WTC11 (cell line): ENCODE measurements at regions not wholly inside any gene's neighbourhood (a gene's known extent, or its start where the extent isn't known, plus 50 kb on each side); places are given as distances from the start of the nearest gene placed in this dataset.
A peak's percentile ranks its signal among the peaks of the same experiment; 100 is the strongest.

Experiments used
- ATAC-seq: fragments of 200-7000 bp; cut with Tn5 transposase; 2 replicates; pipeline ENCODE4 v1.10.0; 2021; ENCODE audit warnings: mild to moderate bottlenecking, moderate library complexity
- CTCF ChIA-PET: fragments of 300-600 bp; sonication (Branson Sonifier 250); formaldehyde crosslinking; loops from one replicate; lab custom pipeline; 2021; ENCODE audit warnings: antibody characterized with exemption; lab: Charles Lee
- POLR2A ChIA-PET: fragments of 350-600 bp; sonication (Branson Sonifier 250); formaldehyde crosslinking; loops from one replicate; lab custom pipeline; 2021; ENCODE audit warnings: antibody characterized with exemption; lab: Charles Lee
- DNase-seq: peaks from one replicate; pipeline ENCODE4 v3.0.0; 2021; ENCODE audit warnings: low spot score
- H3K27ac Mint-ChIP-seq: 2 replicates; pipeline ENCODE4 v1.8.0; 2021; ENCODE audit warnings: mixed read lengths
- H3K27me3 Mint-ChIP-seq: 2 replicates; pipeline ENCODE4 v1.8.0; 2021; ENCODE audit warnings: low read depth, mild to moderate bottlenecking, moderate library complexity, mixed read lengths
- H3K36me3 Mint-ChIP-seq: 2 replicates; pipeline ENCODE4 v1.8.0; 2021; ENCODE audit warnings: mixed read lengths
- H3K4me1 Mint-ChIP-seq: 2 replicates; pipeline ENCODE4 v1.8.0; 2022; ENCODE audit warnings: mixed read lengths
- H3K4me3 Mint-ChIP-seq: 2 replicates; pipeline ENCODE4 v1.8.0; 2021; ENCODE audit warnings: mild to moderate bottlenecking, moderate library complexity, mixed read lengths
- H3K9me3 Mint-ChIP-seq: 2 replicates; pipeline ENCODE4 v1.8.0; 2021; ENCODE audit warnings: mixed read lengths
- CBFB ChIP-seq: sonication (generic); formaldehyde crosslinking; IDR thresholded peaks from 2 replicates; pipeline ENCODE4 v1.8.1; 2022; ENCODE audit warnings: mild to moderate bottlenecking, low read depth, missing genetic modification reagents
- EMX1 ChIP-seq: fragments of 250-450 bp; sonication (Bioruptor Pico); IDR thresholded peaks from 2 replicates; pipeline ENCODE4 v1.8.0; 2021; ENCODE audit warnings: mild to moderate bottlenecking
- FOXJ3 ChIP-seq: sonication (generic); formaldehyde crosslinking; IDR thresholded peaks from 2 replicates; pipeline ENCODE4 v1.9.0; 2021; ENCODE audit warnings: missing genetic modification reagents, mild to moderate bottlenecking, borderline replicate concordance
- FOXP1 ChIP-seq: sonication (generic); formaldehyde crosslinking; IDR thresholded peaks from 2 replicates; pipeline ENCODE4 v1.8.0; 2022; ENCODE audit warnings: missing genetic modification reagents, mild to moderate bottlenecking, moderate library complexity, borderline replicate concordance
- GABPB1 ChIP-seq: sonication (generic); formaldehyde crosslinking; IDR thresholded peaks from 2 replicates; pipeline ENCODE4 v1.8.1; 2023; ENCODE audit warnings: mild to moderate bottlenecking, missing genetic modification reagents
- GRHL2 ChIP-seq: fragments of 250-450 bp; sonication (Bioruptor Pico); IDR thresholded peaks from 2 replicates; pipeline ENCODE4 v1.8.0; 2022; ENCODE audit warnings: mild to moderate bottlenecking, moderate library complexity; ENCODE audit not compliant: insufficient replicate concordance, severe bottlenecking
- IRF2 ChIP-seq: sonication (generic); formaldehyde crosslinking; IDR thresholded peaks from 2 replicates; pipeline ENCODE4 v1.8.0; 2022; ENCODE audit warnings: low read depth, missing genetic modification reagents, borderline replicate concordance
- KAT7 ChIP-seq: sonication (generic); formaldehyde crosslinking; IDR thresholded peaks from 2 replicates; pipeline ENCODE4 v1.8.1; 2023; ENCODE audit warnings: missing genetic modification reagents, mild to moderate bottlenecking, borderline replicate concordance
- MXD4 ChIP-seq: fragments of 250-450 bp; sonication (Bioruptor Pico); IDR thresholded peaks from 2 replicates; pipeline ENCODE4 v1.8.0; 2021; ENCODE audit warnings: mild to moderate bottlenecking, moderate library complexity, borderline replicate concordance
- NR3C1 ChIP-seq: sonication (generic); formaldehyde crosslinking; conservative IDR thresholded peaks from 2 replicates; pipeline ENCODE4 v1.8.1; 2023; ENCODE audit warnings: low read depth, mild to moderate bottlenecking, missing genetic modification reagents
- RORB ChIP-seq: fragments of 250-450 bp; sonication (Bioruptor Pico); IDR thresholded peaks from 2 replicates; pipeline ENCODE4 v1.9.0; 2021; ENCODE audit warnings: mild to moderate bottlenecking
- SOX15 ChIP-seq: fragments of 250-450 bp; sonication (Bioruptor Pico); IDR thresholded peaks from 2 replicates; pipeline ENCODE4 v1.9.0; 2021; ENCODE audit warnings: mild to moderate bottlenecking
- SP1 ChIP-seq: sonication (generic); formaldehyde crosslinking; conservative IDR thresholded peaks from 2 replicates; pipeline ENCODE4 v1.8.1; 2022; ENCODE audit warnings: missing genetic modification reagents
- ZNF121 ChIP-seq: sonication (generic); formaldehyde crosslinking; IDR thresholded peaks from 2 replicates; pipeline ENCODE4 v1.8.0; 2023; ENCODE audit warnings: missing genetic modification reagents
- ZNF671 ChIP-seq: fragments of 250-450 bp; sonication (Bioruptor Pico); IDR thresholded peaks from 2 replicates; pipeline ENCODE4 v1.8.0; 2021; ENCODE audit warnings: mild to moderate bottlenecking
- TF ChIP-seq, protein P1 (sequence below): sonication (generic); formaldehyde crosslinking; IDR thresholded peaks from 2 replicates; pipeline ENCODE4 v1.8.1; 2022; ENCODE audit warnings: low read depth, missing genetic modification reagents, borderline replicate concordance
- TF ChIP-seq, protein P2 (sequence below): sonication (generic); formaldehyde crosslinking; IDR thresholded peaks from 2 replicates; pipeline ENCODE4 v1.8.0; 2022; ENCODE audit warnings: mild to moderate bottlenecking, missing genetic modification reagents
- TF ChIP-seq, protein P3 (sequence below): fragments of 250-450 bp; sonication (Bioruptor Pico); IDR thresholded peaks from 2 replicates; pipeline ENCODE4 v1.9.0; 2021; ENCODE audit warnings: mild to moderate bottlenecking, borderline replicate concordance
- TF ChIP-seq, protein P4 (sequence below): fragments of 250-450 bp; sonication (Bioruptor Pico); IDR thresholded peaks from 2 replicates; pipeline ENCODE4 v2.1.2; 2022; ENCODE audit warnings: mild to moderate bottlenecking, moderate library complexity
- TF ChIP-seq, protein P5 (sequence below): sonication (generic); formaldehyde crosslinking; IDR thresholded peaks from 2 replicates; pipeline ENCODE4 v1.8.1; 2023; ENCODE audit warnings: mild to moderate bottlenecking, missing genetic modification reagents
- TF ChIP-seq, protein P6 (sequence below): sonication (generic); formaldehyde crosslinking; IDR thresholded peaks from 2 replicates; pipeline ENCODE4 v1.8.0; 2022; ENCODE audit warnings: mild to moderate bottlenecking, missing genetic modification reagents
- TF ChIP-seq, protein P7 (sequence below): sonication (generic); formaldehyde crosslinking; IDR thresholded peaks from 2 replicates; pipeline ENCODE4 v1.8.0; 2022; ENCODE audit warnings: mild to moderate bottlenecking, missing genetic modification reagents

DNA sequence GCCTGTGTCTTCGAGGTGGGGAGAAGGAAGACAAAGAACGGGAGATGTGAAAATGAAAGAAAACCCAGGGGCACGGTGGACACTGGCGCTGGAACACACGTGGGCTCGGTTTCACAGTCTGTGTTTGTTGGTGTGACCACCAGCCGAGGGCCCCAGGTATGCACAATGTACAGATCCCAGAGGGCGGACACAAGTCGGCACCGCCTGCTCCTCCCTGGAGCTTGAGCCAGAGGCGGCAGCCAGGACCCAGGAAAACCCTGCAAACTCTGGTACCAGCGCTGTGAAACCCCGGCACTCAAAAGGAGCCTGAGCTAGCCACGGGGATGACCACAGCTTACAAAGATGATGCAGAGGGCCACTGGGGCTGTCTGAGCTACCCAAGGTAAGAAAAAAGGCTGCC lies 105.0 kb downstream of the SHANK2 start (continued):
- TF ChIP-seq, protein P1, sequence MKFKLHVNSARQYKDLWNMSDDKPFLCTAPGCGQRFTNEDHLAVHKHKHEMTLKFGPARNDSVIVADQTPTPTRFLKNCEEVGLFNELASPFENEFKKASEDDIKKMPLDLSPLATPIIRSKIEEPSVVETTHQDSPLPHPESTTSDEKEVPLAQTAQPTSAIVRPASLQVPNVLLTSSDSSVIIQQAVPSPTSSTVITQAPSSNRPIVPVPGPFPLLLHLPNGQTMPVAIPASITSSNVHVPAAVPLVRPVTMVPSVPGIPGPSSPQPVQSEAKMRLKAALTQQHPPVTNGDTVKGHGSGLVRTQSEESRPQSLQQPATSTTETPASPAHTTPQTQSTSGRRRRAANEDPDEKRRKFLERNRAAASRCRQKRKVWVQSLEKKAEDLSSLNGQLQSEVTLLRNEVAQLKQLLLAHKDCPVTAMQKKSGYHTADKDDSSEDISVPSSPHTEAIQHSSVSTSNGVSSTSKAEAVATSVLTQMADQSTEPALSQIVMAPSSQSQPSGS (CRISPR knock-in tag) = no peak

DNA sequence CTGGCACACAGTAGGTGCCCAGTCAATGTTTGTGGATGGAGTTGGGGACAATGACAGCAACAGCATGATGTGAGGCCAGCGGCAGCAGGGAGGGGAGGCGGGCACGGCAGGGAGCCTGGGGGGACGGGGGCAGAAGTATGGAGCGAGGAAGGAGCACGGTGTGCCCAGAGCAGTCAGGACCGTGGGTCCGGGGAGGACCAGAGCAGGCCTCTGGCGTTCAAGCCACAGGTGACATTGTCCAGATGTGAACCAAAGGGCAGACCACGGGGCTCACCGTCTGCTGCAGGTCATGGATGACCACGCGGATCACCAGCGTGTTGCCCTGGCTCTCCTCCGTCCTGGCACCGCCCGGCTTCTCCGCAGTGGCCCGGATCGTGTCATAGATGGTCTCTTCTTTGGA lies 105.5 kb downstream of the SHANK2 start:
- ChIA-PET CTCF (no interaction called here), POLR2A (no interaction called here)
- Mint-ChIP-seq H3K9me3 (no peaks in the 10 kb centered on the region), H3K27me3 (no peaks in the 10 kb centered on the region), H3K4me1 (peaks cover 28% of the 10 kb centered on the region), H3K27ac (peak overlapping the region; percentile 66), H3K4me3 (no peak overlapping the region), H3K36me3 (peaks cover 9% of the 10 kb centered on the region; the same call in 1 of the 2 replicates)
- ATAC-seq (no peak), DNase-seq (no peak)
- TF ChIP-seq, protein P2, sequence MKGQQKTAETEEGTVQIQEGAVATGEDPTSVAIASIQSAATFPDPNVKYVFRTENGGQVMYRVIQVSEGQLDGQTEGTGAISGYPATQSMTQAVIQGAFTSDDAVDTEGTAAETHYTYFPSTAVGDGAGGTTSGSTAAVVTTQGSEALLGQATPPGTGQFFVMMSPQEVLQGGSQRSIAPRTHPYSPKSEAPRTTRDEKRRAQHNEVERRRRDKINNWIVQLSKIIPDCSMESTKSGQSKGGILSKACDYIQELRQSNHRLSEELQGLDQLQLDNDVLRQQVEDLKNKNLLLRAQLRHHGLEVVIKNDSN (CRISPR knock-in tag) = no peak
- TF ChIP-seq CBFB = no peak
- TF ChIP-seq, protein P3, sequence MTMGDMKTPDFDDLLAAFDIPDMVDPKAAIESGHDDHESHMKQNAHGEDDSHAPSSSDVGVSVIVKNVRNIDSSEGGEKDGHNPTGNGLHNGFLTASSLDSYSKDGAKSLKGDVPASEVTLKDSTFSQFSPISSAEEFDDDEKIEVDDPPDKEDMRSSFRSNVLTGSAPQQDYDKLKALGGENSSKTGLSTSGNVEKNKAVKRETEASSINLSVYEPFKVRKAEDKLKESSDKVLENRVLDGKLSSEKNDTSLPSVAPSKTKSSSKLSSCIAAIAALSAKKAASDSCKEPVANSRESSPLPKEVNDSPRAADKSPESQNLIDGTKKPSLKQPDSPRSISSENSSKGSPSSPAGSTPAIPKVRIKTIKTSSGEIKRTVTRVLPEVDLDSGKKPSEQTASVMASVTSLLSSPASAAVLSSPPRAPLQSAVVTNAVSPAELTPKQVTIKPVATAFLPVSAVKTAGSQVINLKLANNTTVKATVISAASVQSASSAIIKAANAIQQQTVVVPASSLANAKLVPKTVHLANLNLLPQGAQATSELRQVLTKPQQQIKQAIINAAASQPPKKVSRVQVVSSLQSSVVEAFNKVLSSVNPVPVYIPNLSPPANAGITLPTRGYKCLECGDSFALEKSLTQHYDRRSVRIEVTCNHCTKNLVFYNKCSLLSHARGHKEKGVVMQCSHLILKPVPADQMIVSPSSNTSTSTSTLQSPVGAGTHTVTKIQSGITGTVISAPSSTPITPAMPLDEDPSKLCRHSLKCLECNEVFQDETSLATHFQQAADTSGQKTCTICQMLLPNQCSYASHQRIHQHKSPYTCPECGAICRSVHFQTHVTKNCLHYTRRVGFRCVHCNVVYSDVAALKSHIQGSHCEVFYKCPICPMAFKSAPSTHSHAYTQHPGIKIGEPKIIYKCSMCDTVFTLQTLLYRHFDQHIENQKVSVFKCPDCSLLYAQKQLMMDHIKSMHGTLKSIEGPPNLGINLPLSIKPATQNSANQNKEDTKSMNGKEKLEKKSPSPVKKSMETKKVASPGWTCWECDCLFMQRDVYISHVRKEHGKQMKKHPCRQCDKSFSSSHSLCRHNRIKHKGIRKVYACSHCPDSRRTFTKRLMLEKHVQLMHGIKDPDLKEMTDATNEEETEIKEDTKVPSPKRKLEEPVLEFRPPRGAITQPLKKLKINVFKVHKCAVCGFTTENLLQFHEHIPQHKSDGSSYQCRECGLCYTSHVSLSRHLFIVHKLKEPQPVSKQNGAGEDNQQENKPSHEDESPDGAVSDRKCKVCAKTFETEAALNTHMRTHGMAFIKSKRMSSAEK (CRISPR knock-in tag) = no peak
- TF ChIP-seq NR3C1 (CRISPR knock-in tag) = no peak
- TF ChIP-seq RORB = no peak
- no peak for TF ChIP-seq IRF2 (CRISPR knock-in tag)
- TF ChIP-seq KAT7 = no peak
- TF ChIP-seq FOXJ3 (CRISPR knock-in tag) = no peak
- TF ChIP-seq, protein P4, sequence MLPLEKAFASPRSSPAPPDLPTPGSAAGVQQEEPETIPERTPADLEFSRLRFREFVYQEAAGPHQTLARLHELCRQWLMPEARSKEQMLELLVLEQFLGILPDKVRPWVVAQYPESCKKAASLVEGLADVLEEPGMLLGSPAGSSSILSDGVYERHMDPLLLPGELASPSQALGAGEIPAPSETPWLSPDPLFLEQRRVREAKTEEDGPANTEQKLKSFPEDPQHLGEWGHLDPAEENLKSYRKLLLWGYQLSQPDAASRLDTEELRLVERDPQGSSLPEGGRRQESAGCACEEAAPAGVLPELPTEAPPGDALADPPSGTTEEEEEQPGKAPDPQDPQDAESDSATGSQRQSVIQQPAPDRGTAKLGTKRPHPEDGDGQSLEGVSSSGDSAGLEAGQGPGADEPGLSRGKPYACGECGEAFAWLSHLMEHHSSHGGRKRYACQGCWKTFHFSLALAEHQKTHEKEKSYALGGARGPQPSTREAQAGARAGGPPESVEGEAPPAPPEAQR (CRISPR knock-in tag) = no peak
- TF ChIP-seq ZNF671 (CRISPR knock-in tag) = no peak
- no peak for TF ChIP-seq MXD4 (CRISPR knock-in tag)

DNA sequence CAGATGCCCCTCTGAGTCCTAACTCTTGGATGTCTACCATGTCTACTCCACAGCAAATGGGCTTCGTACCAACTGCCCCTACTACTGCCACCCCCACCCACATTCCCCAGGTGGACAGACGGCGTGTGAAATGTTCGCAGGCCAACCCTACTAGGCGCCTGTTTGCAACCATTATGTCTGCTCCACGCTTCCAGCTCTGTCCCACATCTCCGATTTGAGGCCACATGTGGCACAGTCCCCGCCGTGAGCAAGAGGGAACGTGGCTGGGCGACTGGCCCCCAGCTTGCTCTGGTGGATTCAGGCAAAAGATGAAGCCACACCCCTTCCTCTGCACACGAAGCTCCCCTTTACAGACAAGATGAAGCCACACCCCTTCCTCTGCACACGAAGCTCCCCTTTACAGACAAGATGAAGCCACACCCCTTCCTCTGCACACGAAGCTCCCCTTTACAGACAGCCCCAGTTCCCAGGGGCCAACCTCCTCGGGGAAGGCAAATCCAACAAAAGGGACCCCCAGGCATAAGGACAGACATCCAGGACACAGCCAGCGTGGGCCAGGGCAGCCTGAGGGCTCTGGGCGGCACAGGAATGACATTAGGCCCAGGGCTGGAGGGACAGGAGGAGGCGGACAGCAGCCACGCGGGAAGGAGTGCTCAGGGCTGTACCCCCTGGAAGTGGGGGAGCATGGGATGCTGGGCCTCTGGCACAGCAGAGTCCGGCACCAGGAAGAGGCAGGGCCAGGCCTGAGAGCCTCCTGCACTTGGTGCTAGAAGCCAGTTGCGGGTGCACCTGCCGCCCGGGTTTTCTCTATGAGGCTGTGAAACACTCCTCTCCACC lies 106.2 kb downstream of the SHANK2 start:
- Mint-ChIP-seq H3K4me1 (peaks cover 25% of the 10 kb centered on the region), H3K27ac (peak overlapping the region; percentile 66; the same call in 1 of the 2 replicates), H3K9me3 (no peaks in the 10 kb centered on the region), H3K27me3 (no peaks in the 10 kb centered on the region), H3K4me3 (no peak overlapping the region), H3K36me3 (peaks cover 7% of the 10 kb centered on the region; the same call in 1 of the 2 replicates)
- ChIA-PET POLR2A (no interaction called here), CTCF (interaction anchor here (1.6 to 1.7 kb wide), 2 partner anchors 26 to 99 kb away, joined by 4 read pairs; no protein-coding TSS in a partner anchor)
- ATAC-seq (peak; percentile 92), DNase-seq (no peak)
- TF ChIP-seq, protein P5, sequence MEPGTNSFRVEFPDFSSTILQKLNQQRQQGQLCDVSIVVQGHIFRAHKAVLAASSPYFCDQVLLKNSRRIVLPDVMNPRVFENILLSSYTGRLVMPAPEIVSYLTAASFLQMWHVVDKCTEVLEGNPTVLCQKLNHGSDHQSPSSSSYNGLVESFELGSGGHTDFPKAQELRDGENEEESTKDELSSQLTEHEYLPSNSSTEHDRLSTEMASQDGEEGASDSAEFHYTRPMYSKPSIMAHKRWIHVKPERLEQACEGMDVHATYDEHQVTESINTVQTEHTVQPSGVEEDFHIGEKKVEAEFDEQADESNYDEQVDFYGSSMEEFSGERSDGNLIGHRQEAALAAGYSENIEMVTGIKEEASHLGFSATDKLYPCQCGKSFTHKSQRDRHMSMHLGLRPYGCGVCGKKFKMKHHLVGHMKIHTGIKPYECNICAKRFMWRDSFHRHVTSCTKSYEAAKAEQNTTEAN (CRISPR knock-in tag) = no peak
- no peak for TF ChIP-seq SP1 (CRISPR knock-in tag)
- TF ChIP-seq SOX15 (CRISPR knock-in tag) = no peak
- no peak for TF ChIP-seq EMX1
- TF ChIP-seq, protein P6, sequence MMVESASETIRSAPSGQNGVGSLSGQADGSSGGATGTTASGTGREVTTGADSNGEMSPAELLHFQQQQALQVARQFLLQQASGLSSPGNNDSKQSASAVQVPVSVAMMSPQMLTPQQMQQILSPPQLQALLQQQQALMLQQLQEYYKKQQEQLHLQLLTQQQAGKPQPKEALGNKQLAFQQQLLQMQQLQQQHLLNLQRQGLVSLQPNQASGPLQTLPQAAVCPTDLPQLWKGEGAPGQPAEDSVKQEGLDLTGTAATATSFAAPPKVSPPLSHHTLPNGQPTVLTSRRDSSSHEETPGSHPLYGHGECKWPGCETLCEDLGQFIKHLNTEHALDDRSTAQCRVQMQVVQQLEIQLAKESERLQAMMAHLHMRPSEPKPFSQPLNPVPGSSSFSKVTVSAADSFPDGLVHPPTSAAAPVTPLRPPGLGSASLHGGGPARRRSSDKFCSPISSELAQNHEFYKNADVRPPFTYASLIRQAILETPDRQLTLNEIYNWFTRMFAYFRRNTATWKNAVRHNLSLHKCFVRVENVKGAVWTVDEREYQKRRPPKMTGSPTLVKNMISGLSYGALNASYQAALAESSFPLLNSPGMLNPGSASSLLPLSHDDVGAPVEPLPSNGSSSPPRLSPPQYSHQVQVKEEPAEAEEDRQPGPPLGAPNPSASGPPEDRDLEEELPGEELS (CRISPR knock-in tag) = no peak
- no peak for TF ChIP-seq GABPB1 (CRISPR knock-in tag)
- TF ChIP-seq, protein P7, sequence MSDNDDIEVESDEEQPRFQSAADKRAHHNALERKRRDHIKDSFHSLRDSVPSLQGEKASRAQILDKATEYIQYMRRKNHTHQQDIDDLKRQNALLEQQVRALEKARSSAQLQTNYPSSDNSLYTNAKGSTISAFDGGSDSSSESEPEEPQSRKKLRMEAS (CRISPR knock-in tag) = no peak
- TF ChIP-seq ZNF121 = no peak
- TF ChIP-seq FOXP1 (CRISPR knock-in tag) = no peak
- TF ChIP-seq GRHL2 (CRISPR knock-in tag) = no peak
